Uterus (tissue), 3 donors: ENCODE measurements at regions not wholly inside any gene's neighbourhood (a gene's known extent, or its start where the extent isn't known, plus 50 kb on each side); places are given as distances from the start of the nearest gene placed in this dataset.

ENCODE experiments used
- DNase-seq, 2 donors: peaks; one replicate each; pipeline ENCODE4 v3.0.0-alpha.2; 2019 to 2020
- H3K27ac ChIP-seq, 2 donors: fragments of 200-600 bp; sonication (generic); 1 replicate in 1 of 2; 2 replicates in 1 of 2; pipeline ENCODE4 v1.5.1; 2016 to 2018
- H3K27me3 ChIP-seq, 2 donors: fragments of 200-600 bp; sonication (generic); one replicate each; pipeline ENCODE4 v1.5.1; 2018 to 2019; ENCODE audit warnings: control low read depth in 1 of 2
- H3K36me3 ChIP-seq, 2 donors: fragments of 200-600 bp; sonication (generic); one replicate each; pipeline ENCODE4 v1.5.1; 2019; ENCODE audit warnings: control low read depth in 1 of 2
- H3K4me1 ChIP-seq, 2 donors: fragments of 200-600 bp; sonication (generic); one replicate each; pipeline ENCODE4 v1.5.1; 2018 to 2019; ENCODE audit warnings: control low read depth in 1 of 2
- H3K4me3 ChIP-seq, 2 donors: fragments of 200-600 bp; sonication (generic); 1 replicate in 1 of 2; 2 replicates in 1 of 2; pipeline ENCODE4 v1.5.1; 2018 to 2019; ENCODE audit warnings: mild to moderate bottlenecking in 1 of 2
- H3K9me3 ChIP-seq, 2 donors: fragments of 200-600 bp; sonication (generic); one replicate each; pipeline ENCODE4 v1.5.1; 2019; ENCODE audit warnings: control low read depth in 1 of 2
- CTCF ChIP-seq, 4 experiments: fragments of 200-600 bp in 2 of 4; fragments of 450-650 bp in 2 of 4; sonication (generic) in 2 of 4; IDR thresholded peaks; one replicate each; pipeline ENCODE4 v1.5.1; 2016 to 2019; ENCODE audit warnings: antibody characterized with exemption in 4 of 4, mild to moderate bottlenecking in 2 of 4, moderate library complexity in 1 of 4
- POLR2A ChIP-seq, 2 donors: fragments of 450-650 bp; IDR thresholded peaks; one replicate each; pipeline ENCODE4 v1.6.1; 2016; ENCODE audit warnings: antibody characterized with exemption in 2 of 2, mild to moderate bottlenecking in 1 of 2, moderate library complexity in 1 of 2
- intact Hi-C: fragments of 100-400 bp; cut with DNase I; formaldehyde crosslinking; loops from one replicate; pipeline ENCODE4 v1.15.1; 2023; ENCODE audit warnings: low total_unique reads
- donor health status: DM: yes; HTN: yes; CAD: no.

GRCh38 chr6:23137611-23138010 is 568.2 kb downstream of the HDGFL1 start:
- no peak for DNase-seq
- peaks cover 0 to 12% of the 10 kb centered on the region in 2 donors for H3K9me3 ChIP-seq
- H3K4me1 ChIP-seq, result no peaks in the 10 kb centered on the region
- intact Hi-C loops, result no loop called here
- no peak for TF ChIP-seq CTCF (IDR thresholded peaks at IDR 0.05)
- no peak for TF ChIP-seq POLR2A (IDR thresholded peaks at IDR 0.05)
- H3K27ac ChIP-seq, result no peak overlapping the region
- H3K4me3 ChIP-seq, result no peak overlapping the region
- H3K27me3 ChIP-seq, result no peaks in the 10 kb centered on the region
- H3K36me3 ChIP-seq, result no peaks in the 10 kb centered on the region

- intact Hi-C loops, result no loop called here
- no peak for DNase-seq
- Histone ChIP-seq H3K9me3 (peaks cover 0 to 6% of the 10 kb centered on the region in 2 donors), H3K27ac (no peak overlapping the region), H3K4me3 (no peak overlapping the region), H3K4me1 (no peaks in the 10 kb centered on the region), H3K36me3 (no peaks in the 10 kb centered on the region), H3K27me3 (no peaks in the 10 kb centered on the region)
- TF ChIP-seq CTCF (IDR thresholded peaks at IDR 0.05) (no peak), POLR2A (IDR thresholded peaks at IDR 0.05) (no peak)
Observed at GRCh38 chr6:23140871-23141270, 571.5 kb downstream of the HDGFL1 start.

GRCh38 chr6:23145781-23146180 is 576.4 kb downstream of the HDGFL1 start:
- no peak overlapping the region for H3K4me3 ChIP-seq
- no peak overlapping the region for H3K27ac ChIP-seq
- H3K4me1 ChIP-seq, result no peaks in the 10 kb centered on the region
- intact Hi-C loops, result no loop called here
- H3K36me3 ChIP-seq, result no peaks in the 10 kb centered on the region
- no peak for TF ChIP-seq CTCF (IDR thresholded peaks at IDR 0.05)
- TF ChIP-seq POLR2A (IDR thresholded peaks at IDR 0.05), result no peak
- DNase-seq, result no peak
- no peaks in the 10 kb centered on the region for H3K27me3 ChIP-seq
- H3K9me3 ChIP-seq, result no peaks in the 10 kb centered on the region

- H3K9me3 ChIP-seq, result no peaks in the 10 kb centered on the region
- no peaks in the 10 kb centered on the region for H3K27me3 ChIP-seq
- intact Hi-C loops, result no loop called here
- DNase-seq, result no peak
- no peaks in the 10 kb centered on the region for H3K36me3 ChIP-seq
- no peak overlapping the region for H3K27ac ChIP-seq
- H3K4me1 ChIP-seq, result no peaks in the 10 kb centered on the region
- H3K4me3 ChIP-seq, result no peak overlapping the region
- TF ChIP-seq CTCF (IDR thresholded peaks at IDR 0.05) (no peak), POLR2A (IDR thresholded peaks at IDR 0.05) (no peak)
Observed at GRCh38 chr6:23154159-23154558, 584.8 kb downstream of the HDGFL1 start.

GRCh38 chr6:23170049-23170448 is 600.7 kb downstream of the HDGFL1 start:
- no peak overlapping the region for H3K4me3 ChIP-seq
- no peak overlapping the region for H3K27ac ChIP-seq
- no peak for DNase-seq
- H3K36me3 ChIP-seq, result no peaks in the 10 kb centered on the region
- intact Hi-C loops, result no loop called here
- H3K4me1 ChIP-seq, result no peaks in the 10 kb centered on the region
- no peaks in the 10 kb centered on the region for H3K27me3 ChIP-seq
- no peaks in the 10 kb centered on the region for H3K9me3 ChIP-seq
- no peak for TF ChIP-seq POLR2A (IDR thresholded peaks at IDR 0.05)
- no peak for TF ChIP-seq CTCF (IDR thresholded peaks at IDR 0.05)
